H9 (cell line): ENCODE measurements at regions not wholly inside any gene's neighbourhood (a gene's known extent, or its start where the extent isn't known, plus 50 kb on each side); places are given as distances from the start of the nearest gene placed in this dataset.

ENCODE experiments used
- DNase-seq: peaks from one replicate; pipeline ENCODE4 v3.0.0-alpha.2; 2017
- H2AFZ ChIP-seq: one replicate; pipeline ENCODE4 v1.6.1; 2013; ENCODE audit warnings: mild to moderate bottlenecking, low read length, control low read depth, moderate library complexity
- H2AK5ac ChIP-seq: 2 replicates; pipeline ENCODE4 v1.6.1; 2013; ENCODE audit warnings: low read length, control low read depth, mixed read lengths; ENCODE audit not compliant: insufficient read length
- H2BK120ac ChIP-seq: one replicate; pipeline ENCODE4 v1.6.1; 2013; ENCODE audit warnings: low read depth, mild to moderate bottlenecking, low read length, control low read depth, inconsistent platforms; ENCODE audit not compliant: poor library complexity, severe bottlenecking
- H2BK12ac ChIP-seq: 2 replicates; pipeline ENCODE4 v1.6.1; 2013; ENCODE audit warnings: low read length, control low read depth, mixed read lengths, low read depth; ENCODE audit not compliant: insufficient read length
- H2BK15ac ChIP-seq: 2 replicates; pipeline ENCODE4 v1.6.1; 2013; ENCODE audit warnings: low read depth, low read length, control low read depth
- H2BK20ac ChIP-seq: one replicate; pipeline ENCODE4 v1.6.1; 2013; ENCODE audit warnings: low read depth, mild to moderate bottlenecking, low read length, control low read depth, inconsistent platforms; ENCODE audit not compliant: poor library complexity, severe bottlenecking
- H2BK5ac ChIP-seq: 2 replicates; pipeline ENCODE4 v1.6.1; 2013; ENCODE audit warnings: low read length, control low read depth, mixed read lengths; ENCODE audit not compliant: insufficient read length
- H3K14ac ChIP-seq: 2 replicates; pipeline ENCODE4 v1.6.1; 2013; ENCODE audit warnings: low read length, control low read depth; ENCODE audit not compliant: insufficient read depth
- H3K18ac ChIP-seq: 2 replicates; pipeline ENCODE4 v1.6.1; 2013; ENCODE audit warnings: low read depth, mild to moderate bottlenecking, mixed read lengths, low read length, control low read depth; ENCODE audit not compliant: insufficient read length
- H3K23ac ChIP-seq: 2 replicates; pipeline ENCODE4 v1.6.1; 2013; ENCODE audit warnings: low read length, control low read depth, mixed read lengths, low read depth; ENCODE audit not compliant: insufficient read length
- H3K23me2 ChIP-seq: 2 replicates; pipeline ENCODE4 v1.6.1; 2013; ENCODE audit warnings: low read depth, mild to moderate bottlenecking, mixed read lengths, low read length, control low read depth; ENCODE audit not compliant: insufficient read length, poor library complexity, severe bottlenecking
- H3K27ac ChIP-seq: 2 replicates; pipeline ENCODE4 v1.5.1; 2013; ENCODE audit warnings: low read length, control low read depth, mixed read lengths, low read depth; ENCODE audit not compliant: insufficient read length
- H3K27me3 ChIP-seq: 2 replicates; pipeline ENCODE4 v1.6.1; 2013; ENCODE audit warnings: low read length, control low read depth, inconsistent platforms; ENCODE audit not compliant: insufficient read depth
- H3K4ac ChIP-seq: 2 replicates; pipeline ENCODE4 v1.6.1; 2013; ENCODE audit warnings: low read depth, mild to moderate bottlenecking, control low read depth, inconsistent platforms, low read length, moderate library complexity
- H3K4me1 ChIP-seq: 2 replicates; pipeline ENCODE4 v1.6.1; 2013; ENCODE audit warnings: low read length, control low read depth, inconsistent platforms; ENCODE audit not compliant: insufficient read depth
- H3K4me2 ChIP-seq: 2 replicates; pipeline ENCODE4 v1.6.1; 2013; ENCODE audit warnings: low read length, control low read depth, mixed read lengths; ENCODE audit not compliant: insufficient read length, insufficient read depth
- H3K56ac ChIP-seq: 2 replicates; pipeline ENCODE4 v1.6.1; 2013; ENCODE audit warnings: low read depth, mild to moderate bottlenecking, mixed read lengths, low read length, control low read depth; ENCODE audit not compliant: insufficient read length
- H3K79me1 ChIP-seq: 2 replicates; pipeline ENCODE4 v1.6.1; 2013; ENCODE audit warnings: low read depth, mild to moderate bottlenecking, moderate library complexity, low read length, control low read depth, inconsistent platforms; ENCODE audit not compliant: insufficient read depth, poor library complexity, severe bottlenecking
- H3K79me2 ChIP-seq: 2 replicates; pipeline ENCODE4 v1.6.1; 2013; ENCODE audit warnings: low read length, control low read depth, inconsistent platforms; ENCODE audit not compliant: insufficient read depth
- H3K9ac ChIP-seq: 2 replicates; pipeline ENCODE4 v1.6.1; 2013; ENCODE audit warnings: low read length, control low read depth, mixed read lengths; ENCODE audit not compliant: insufficient read length; ENCODE audit errors: extremely low read depth
- H3K9me3 ChIP-seq: one replicate; pipeline ENCODE4 v1.6.1; 2013; ENCODE audit warnings: low read depth, low read length, inconsistent platforms; ENCODE audit not compliant: control insufficient read depth
- H3T11ph ChIP-seq: one replicate; pipeline ENCODE4 v1.6.1; 2013; ENCODE audit warnings: mild to moderate bottlenecking, low read length, control low read depth, inconsistent platforms
- H4K20me1 ChIP-seq: one replicate; pipeline ENCODE4 v1.6.1; 2013; ENCODE audit not compliant: control insufficient read depth, insufficient read length, insufficient read depth
- H4K5ac ChIP-seq: 2 replicates; pipeline ENCODE4 v1.6.1; 2013; ENCODE audit warnings: low read depth, mild to moderate bottlenecking, mixed read lengths, low read length, control low read depth; ENCODE audit not compliant: insufficient read length
- H4K8ac ChIP-seq: replicated peaks from 2 replicates; pipeline ENCODE4 v1.6.1; 2013; ENCODE audit warnings: low read length, control low read depth, mixed read lengths, low read depth; ENCODE audit not compliant: insufficient read length
- H4K91ac ChIP-seq: 2 replicates; pipeline ENCODE4 v1.6.1; 2013; ENCODE audit warnings: low read depth, mild to moderate bottlenecking, moderate library complexity, mixed read lengths, low read length, control low read depth; ENCODE audit not compliant: insufficient read length
- H3K27ac Mint-ChIP-seq, 3 experiments: 2 replicates in 2 of 3; 3 replicates in 1 of 3; pipeline ENCODE4 v1.8.0; 2020 to 2021; ENCODE audit warnings: mixed read lengths in 3 of 3, mild to moderate bottlenecking in 1 of 3, moderate library complexity in 1 of 3
- H3K27me3 Mint-ChIP-seq: 2 replicates; pipeline ENCODE4 v1.8.0; 2021; ENCODE audit warnings: low read depth, mild to moderate bottlenecking, moderate library complexity, mixed read lengths
- H3K36me3 Mint-ChIP-seq, 3 experiments: 2 replicates in 2 of 3; 3 replicates in 1 of 3; pipeline ENCODE4 v1.8.0; 2020 to 2021; ENCODE audit warnings: low read depth in 3 of 3, mixed read lengths in 3 of 3; ENCODE audit not compliant: insufficient read depth in 1 of 3
- H3K4me1 Mint-ChIP-seq, 2 experiments: 2 replicates each; pipeline ENCODE4 v1.8.0; 2020; ENCODE audit warnings: mixed read lengths in 2 of 2
- H3K4me3 Mint-ChIP-seq, 2 experiments: 2 replicates in 1 of 2; 3 replicates in 1 of 2; pipeline ENCODE4 v1.8.0; 2020 to 2021; ENCODE audit warnings: mild to moderate bottlenecking in 2 of 2, mixed read lengths in 2 of 2, moderate library complexity in 1 of 2
- H3K9me3 Mint-ChIP-seq, 2 experiments: 2 replicates in 1 of 2; 3 replicates in 1 of 2; pipeline ENCODE4 v1.8.0; 2020; ENCODE audit warnings: mild to moderate bottlenecking in 2 of 2, mixed read lengths in 2 of 2, moderate library complexity in 1 of 2
- WGBS: extraction: QIAGEN DNeasy Blood & Tissue Kit; methylation state at CpG from one replicate; pipeline ENCODE4 v1.1.7; 2013; ENCODE audit warnings: missing lambda C conversion rate, low lambda C conversion rate, mixed read lengths; ENCODE audit not compliant: insufficient read length; ENCODE audit errors: extremely low coverage; 5-methylcytosine and 5-hydroxymethylcytosine counted together
- TF ChIP-seq, protein P1 (sequence below): fragments of 200-600 bp; sonication (generic); conservative IDR thresholded peaks from 3 replicates; pipeline ENCODE4 v1.8.0; 2021; ENCODE audit warnings: antibody characterized with exemption, mild to moderate bottlenecking

DNA sequence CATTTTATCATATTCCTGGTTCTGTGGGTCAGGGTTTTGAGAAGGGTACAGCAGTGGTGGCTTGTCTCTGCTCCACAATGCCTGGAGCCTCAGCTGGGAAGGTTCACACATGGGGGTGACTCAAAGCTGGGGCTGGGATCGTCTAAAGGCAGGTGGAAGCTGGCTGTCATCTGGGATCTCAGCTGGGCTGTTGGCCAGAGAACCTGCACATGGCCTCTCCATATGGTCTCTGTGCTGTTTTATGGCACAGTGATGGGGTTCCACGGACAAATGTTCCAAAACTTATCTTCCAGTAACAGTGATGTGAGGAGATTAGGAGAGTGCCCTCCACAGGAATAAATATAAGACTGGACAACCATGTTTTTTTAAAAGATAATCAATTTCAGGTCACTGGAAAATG lies 191.4 kb downstream of the SS18 start:
- H3K4ac ChIP-seq, result no peak overlapping the region
- H3K4me2 ChIP-seq, result no peak overlapping the region
- Mint-ChIP-seq H3K9me3 (peaks cover 4% of the 10 kb centered on the region in 2 experiments; a peak in 4 of 5 replicates), H3K4me1 (peaks cover 0 to 9% of the 10 kb centered on the region in 2 experiments; a peak in 1 of 4 replicates), H3K27me3 (no peaks in the 10 kb centered on the region; the same call in 1 of the 2 replicates), H3K36me3 (peaks cover 0 to 5% (median 0%) of the 10 kb centered on the region in 3 experiments; a peak in 3 of 7 replicates), H3K4me3 (no peak overlapping the region), H3K27ac (no peak overlapping the region; a peak in 1 of 7 replicates)
- no peak overlapping the region for H3K18ac ChIP-seq
- no peaks in the 10 kb centered on the region for H3K23me2 ChIP-seq
- no CpG with 5 or more reads among the region's 2 CpGs for WGBS
- no peak overlapping the region for H2AK5ac ChIP-seq
- no peak overlapping the region for H4K8ac ChIP-seq
- no peak overlapping the region for H3T11ph ChIP-seq
- no peak overlapping the region for H3K14ac ChIP-seq
- DNase-seq, result no peak
- H3K27me3 ChIP-seq, result no peaks in the 10 kb centered on the region
- no peaks in the 10 kb centered on the region for H3K4me1 ChIP-seq
- no peaks in the 10 kb centered on the region for H3K9me3 ChIP-seq
- H3K79me1 ChIP-seq, result no peaks in the 10 kb centered on the region
- H2AFZ ChIP-seq, result no peak overlapping the region
- TF ChIP-seq, protein P1, sequence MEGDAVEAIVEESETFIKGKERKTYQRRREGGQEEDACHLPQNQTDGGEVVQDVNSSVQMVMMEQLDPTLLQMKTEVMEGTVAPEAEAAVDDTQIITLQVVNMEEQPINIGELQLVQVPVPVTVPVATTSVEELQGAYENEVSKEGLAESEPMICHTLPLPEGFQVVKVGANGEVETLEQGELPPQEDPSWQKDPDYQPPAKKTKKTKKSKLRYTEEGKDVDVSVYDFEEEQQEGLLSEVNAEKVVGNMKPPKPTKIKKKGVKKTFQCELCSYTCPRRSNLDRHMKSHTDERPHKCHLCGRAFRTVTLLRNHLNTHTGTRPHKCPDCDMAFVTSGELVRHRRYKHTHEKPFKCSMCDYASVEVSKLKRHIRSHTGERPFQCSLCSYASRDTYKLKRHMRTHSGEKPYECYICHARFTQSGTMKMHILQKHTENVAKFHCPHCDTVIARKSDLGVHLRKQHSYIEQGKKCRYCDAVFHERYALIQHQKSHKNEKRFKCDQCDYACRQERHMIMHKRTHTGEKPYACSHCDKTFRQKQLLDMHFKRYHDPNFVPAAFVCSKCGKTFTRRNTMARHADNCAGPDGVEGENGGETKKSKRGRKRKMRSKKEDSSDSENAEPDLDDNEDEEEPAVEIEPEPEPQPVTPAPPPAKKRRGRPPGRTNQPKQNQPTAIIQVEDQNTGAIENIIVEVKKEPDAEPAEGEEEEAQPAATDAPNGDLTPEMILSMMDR, result no peak
- no peaks in the 10 kb centered on the region for H3K79me2 ChIP-seq
- no peak overlapping the region for H2BK120ac ChIP-seq
- H2BK15ac ChIP-seq, result no peak overlapping the region
- H2BK5ac ChIP-seq, result no peak overlapping the region
- H4K91ac ChIP-seq, result no peak overlapping the region
- H2BK20ac ChIP-seq, result no peak overlapping the region
- no peak overlapping the region for H3K23ac ChIP-seq
- H3K9ac ChIP-seq, result no peak overlapping the region
- H4K5ac ChIP-seq, result no peak overlapping the region
- H4K20me1 ChIP-seq, result no peaks in the 10 kb centered on the region
- no peak overlapping the region for H3K27ac ChIP-seq
- H2BK12ac ChIP-seq, result no peak overlapping the region
- no peak overlapping the region for H3K56ac ChIP-seq
